ENCODE measurements at regions not wholly inside any gene's neighbourhood (a gene's known extent, or its start where the extent isn't known, plus 50 kb on each side); places are given as distances from the start of the nearest gene placed in this dataset.

DNA sequence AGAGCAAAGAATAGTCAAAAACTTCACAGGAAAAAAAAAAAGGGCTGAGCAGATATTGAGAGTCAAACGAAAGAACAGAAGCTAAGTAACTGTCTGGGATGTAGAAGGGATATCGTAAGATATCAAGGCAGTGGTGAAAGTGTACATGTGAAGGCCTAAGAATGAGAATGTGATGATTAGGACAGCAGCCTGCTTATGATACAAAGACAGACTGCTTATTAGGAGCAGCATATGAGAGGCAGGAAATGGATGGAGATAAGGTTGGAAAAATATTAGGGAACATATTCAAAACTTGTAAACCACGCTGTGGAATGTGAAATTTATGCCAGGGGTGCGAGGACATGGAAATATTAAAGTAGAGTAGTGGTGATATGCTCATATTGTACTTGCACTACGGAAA is 133.1 kb upstream of the FAM174A start:
- POLR2A ChIA-PET (ENCODE audit: partially characterized antibody) = no interaction called here
- no peak for TF ChIP-seq EGR1 (IDR thresholded peaks at IDR 0.05; ENCODE audit: borderline replicate concordance, low read depth, low read length)
- TF ChIP-seq NANOG (IDR thresholded peaks at IDR 0.05; ENCODE audit: insufficient read depth, low read depth, low read length, poor library complexity, severe bottlenecking) = no peak
- TF ChIP-seq SUZ12 (IDR thresholded peaks at IDR 0.05; ENCODE audit: low read length) = no peak
- TF ChIP-seq ZNF274 (IDR thresholded peaks at IDR 0.05; ENCODE audit: borderline replicate concordance, extremely low read depth, low read length) = no peak
- TF ChIP-seq MAFK (IDR thresholded peaks at IDR 0.05; ENCODE audit: low read depth, low read length) = no peak
- no peak for TF ChIP-seq KDM5A (IDR thresholded peaks at IDR 0.05; ENCODE audit: low read length)
- TF ChIP-seq TCF12 (IDR thresholded peaks at IDR 0.05; ENCODE audit: low read depth, low read length) = no peak
- TF ChIP-seq YY1 (IDR thresholded peaks at IDR 0.05; ENCODE audit: low read depth, low read length) = no peak
- TF ChIP-seq GABPA (IDR thresholded peaks at IDR 0.05; ENCODE audit: borderline replicate concordance, insufficient read depth, low read length) = no peak
- TF ChIP-seq RNF2 (IDR thresholded peaks at IDR 0.05; ENCODE audit: borderline replicate concordance, low read depth, low read length, missing control alignments, poor library complexity, severe bottlenecking) = no peak
- TF ChIP-seq BCL11A (IDR thresholded peaks at IDR 0.05; ENCODE audit: low read depth in 2 of 2, low read length in 2 of 2) = no peak
- TF ChIP-seq TAF7 (optimal IDR thresholded peaks at IDR 0.05; ENCODE audit: borderline replicate concordance, low read depth, low read length) = no peak
- no peak for TF ChIP-seq CTBP2 (IDR thresholded peaks at IDR 0.05; ENCODE audit: borderline replicate concordance, insufficient read depth, insufficient read length, low read length)
- H3K14ac ChIP-seq (ENCODE audit: insufficient read length) = no peak overlapping the region
- CTCF ChIA-PET (ENCODE audit: partially characterized antibody) = interaction anchor here (0.6 to 1.4 kb wide), 2 partner anchors 30 to 180 kb away, joined by 3 read pairs; no protein-coding TSS in a partner anchor
- H2BK5ac ChIP-seq (ENCODE audit: low read depth, low read length) = no peak overlapping the region
- no peak overlapping the region for H2BK120ac ChIP-seq (replicated peaks; ENCODE audit: low read depth, low read length)
- H2BK20ac ChIP-seq (ENCODE audit: low read length) = no peak overlapping the region
- no peak overlapping the region for H4K5ac ChIP-seq (ENCODE audit: insufficient read length, low read depth, low read length)
- no peak overlapping the region for H3K4ac ChIP-seq (replicated peaks; ENCODE audit: insufficient read length, low read depth, low read length)
- no peaks in the 10 kb centered on the region for H3K27me3 ChIP-seq (replicated peaks in 1 of 4; ENCODE audit: control insufficient read depth in 3 of 4, extremely low read depth in 1 of 4, insufficient read depth in 3 of 4, low read length in 3 of 4)
- no peaks in the 10 kb centered on the region for H3K36me3 ChIP-seq (ENCODE audit: control insufficient read depth in 2 of 4, insufficient read depth in 4 of 4, low read length in 3 of 4)
- H3K23ac ChIP-seq (ENCODE audit: insufficient read length) = no peak overlapping the region
- no peak overlapping the region for H3K27ac ChIP-seq (ENCODE audit: low read depth, low read length)
- no peak overlapping the region for H3K18ac ChIP-seq (ENCODE audit: extremely low read depth, low read length)
- no peaks in the 10 kb centered on the region for H4K20me1 ChIP-seq (replicated peaks in 1 of 2; ENCODE audit: control insufficient read depth in 1 of 2, insufficient read depth in 2 of 2, low read length in 2 of 2)
- FAIRE-seq = no peak
- H4K8ac ChIP-seq (ENCODE audit: extremely low read depth, insufficient read depth, low read length) = no peak overlapping the region
- no peaks in the 10 kb centered on the region for H3K4me1 ChIP-seq (replicated peaks in 1 of 4; ENCODE audit: control insufficient read depth in 3 of 4, insufficient read depth in 4 of 4, low read length in 3 of 4)
- no peak overlapping the region for H3K56ac ChIP-seq (replicated peaks; ENCODE audit: insufficient read length, low read depth, low read length)
- no peaks in the 10 kb centered on the region for H3K9me3 ChIP-seq (ENCODE audit: insufficient read depth in 2 of 2, low read depth in 1 of 2, low read length in 1 of 2)
- H2AFZ ChIP-seq (ENCODE audit: low read length) = no peak overlapping the region
- H2BK12ac ChIP-seq (ENCODE audit: low read depth, low read length) = no peak overlapping the region
- H3K4me3 ChIP-seq (ENCODE audit: extremely low read depth in 1 of 4, insufficient read depth in 2 of 4, low read depth in 3 of 4, low read length in 4 of 4) = no peak overlapping the region
- no peak for DNase-seq (ENCODE audit: low read depth in 1 of 2, low spot score in 2 of 2)
- no peak overlapping the region for H2AK5ac ChIP-seq (ENCODE audit: low read depth, low read length)
- no peak overlapping the region for H3K4me2 ChIP-seq (ENCODE audit: insufficient read depth in 1 of 2, low read depth in 2 of 2, low read length in 2 of 2)
- H3K23me2 ChIP-seq (ENCODE audit: low read depth, low read length) = no peaks in the 10 kb centered on the region
- no peak overlapping the region for H4K91ac ChIP-seq (replicated peaks; ENCODE audit: insufficient read length, low read length)
- no peaks in the 10 kb centered on the region for H3K79me1 ChIP-seq (ENCODE audit: low read depth, low read length)
- 79% methylated on average over 5 of the region's 5 CpGs; no CpG with 5 or more reads in 1 of the 2 experiments for WGBS, 2 experiments (ENCODE audit: extremely low coverage in 1 of 2, insufficient coverage in 1 of 2, insufficient read length in 1 of 2, insufficient replicate concordance in 2 of 2, low coverage in 1 of 2, low lambda C conversion rate in 2 of 2, missing lambda C conversion rate in 1 of 2)
- no peak overlapping the region for H2BK15ac ChIP-seq (ENCODE audit: low read length)
- H3K79me2 ChIP-seq (ENCODE audit: control insufficient read depth in 1 of 2, insufficient read depth in 2 of 2, low read length in 2 of 2) = no peaks in the 10 kb centered on the region
- H3K9ac ChIP-seq (replicated peaks in 1 of 4; ENCODE audit: extremely low read depth in 1 of 4, low read depth in 3 of 4, low read length in 3 of 4) = no peak overlapping the region

All from H1 (cell line).